Sigmoid colon (tissue), 6 donors: ENCODE measurements at regions not wholly inside any gene's neighbourhood (a gene's known extent, or its start where the extent isn't known, plus 50 kb on each side); places are given as distances from the start of the nearest gene placed in this dataset.

ENCODE experiments used
- DNase-seq: peaks from one replicate; pipeline ENCODE4 v3.0.0-alpha.2; 2019
- H3K27ac ChIP-seq, 4 donors: fragments of 200-600 bp; sonication (generic); one replicate each; pipeline ENCODE4 v1.5.1; 2016 to 2019; ENCODE audit warnings: mild to moderate bottlenecking in 1 of 4
- H3K27me3 ChIP-seq, 3 donors: fragments of 200-600 bp; sonication (generic); one replicate each; pipeline ENCODE4 v1.5.1; 2019; ENCODE audit warnings: mild to moderate bottlenecking in 1 of 3
- H3K36me3 ChIP-seq, 4 donors: fragments of 200-600 bp; sonication (generic); one replicate each; pipeline ENCODE4 v1.5.1; 2016 to 2019
- H3K4me1 ChIP-seq, 4 donors: fragments of 200-600 bp; sonication (generic); one replicate each; pipeline ENCODE4 v1.5.1; 2017 to 2019
- H3K4me3 ChIP-seq, 4 donors: fragments of 200-600 bp; sonication (generic); one replicate each; pipeline ENCODE4 v1.5.1; 2017 to 2019; ENCODE audit warnings: mild to moderate bottlenecking in 2 of 4, moderate library complexity in 1 of 4
- H3K9me3 ChIP-seq, 4 donors: fragments of 200-600 bp in 3 of 4; sonication (generic) in 3 of 4; one replicate each; pipeline versions ENCODE4 v1.5.1 to v1.6.1; 2013 to 2019
- CTCF ChIP-seq, 4 experiments: fragments of 450-650 bp in 3 of 4; fragments of 200-600 bp in 1 of 4; IDR thresholded peaks; one replicate each; pipeline ENCODE4 v1.5.1; 2016 to 2019; ENCODE audit warnings: antibody characterized with exemption in 4 of 4, mild to moderate bottlenecking in 3 of 4, moderate library complexity in 2 of 4
- EP300 ChIP-seq, 4 donors: sonication (generic); formaldehyde crosslinking; IDR thresholded peaks; one replicate each; pipeline ENCODE4 v1.6.1; 2017; ENCODE audit warnings: antibody characterized with exemption in 4 of 4
- POLR2A ChIP-seq, 2 donors: fragments of 450-650 bp; IDR thresholded peaks; one replicate each; pipeline ENCODE4 v1.6.1; 2016; ENCODE audit warnings: antibody characterized with exemption in 2 of 2, mild to moderate bottlenecking in 2 of 2, moderate library complexity in 2 of 2
- POLR2AphosphoS5 ChIP-seq, 4 donors: sonication (generic); formaldehyde crosslinking; IDR thresholded peaks; one replicate each; pipeline ENCODE4 v1.6.1; 2017; ENCODE audit warnings: antibody characterized with exemption in 4 of 4
- WGBS, 2 donors: extraction: QIAGEN DNeasy Blood & Tissue Kit; methylation state at CpG; one replicate each; pipeline ENCODE4 v1.1.7; 2013; 5-methylcytosine and 5-hydroxymethylcytosine counted together
- intact Hi-C: fragments of 100-400 bp; cut with DNase I; formaldehyde crosslinking; loops from one replicate; pipeline ENCODE4 v1.15.1; 2023
- donor health status: healthy with polysubstance abuse.
- donor health status: healthy.

- no peak for DNase-seq
- H3K27ac ChIP-seq = peak overlapping the region in 1 of 4 donors; percentile 46
- no peaks in the 10 kb centered on the region for H3K36me3 ChIP-seq
- TF ChIP-seq POLR2AphosphoS5 (IDR thresholded peaks at IDR 0.05) (no peak), CTCF (IDR thresholded peaks at IDR 0.05) (no peak), EP300 (IDR thresholded peaks at IDR 0.05) (no peak), POLR2A (IDR thresholded peaks at IDR 0.05) (no peak)
- H3K4me1 ChIP-seq = peaks cover 0 to 18% (median 11%) of the 10 kb centered on the region in 4 donors
- intact Hi-C loops = no loop called here
- H3K27me3 ChIP-seq = no peaks in the 10 kb centered on the region
- H3K4me3 ChIP-seq = no peak overlapping the region
- 16 to 23% methylated on average over 1 of the region's 1 CpG for WGBS, 2 donors
- peaks cover 0 to 2% (median 0%) of the 10 kb centered on the region in 4 donors for H3K9me3 ChIP-seq
These were observed 267.9 kb downstream of the ADGRG6 start for GRCh38 chr6:142569676-142570075.

- Histone ChIP-seq H3K9me3 (peaks cover 0 to 3% (median 0%) of the 10 kb centered on the region in 4 donors), H3K36me3 (no peaks in the 10 kb centered on the region), H3K4me3 (no peak overlapping the region), H3K4me1 (peaks cover 0 to 18% (median 11%) of the 10 kb centered on the region in 4 donors), H3K27me3 (no peaks in the 10 kb centered on the region), H3K27ac (peak overlapping the region in 1 of 4 donors; percentile 46)
- DNase-seq = no peak
- intact Hi-C loops = no loop called here
- TF ChIP-seq EP300 (IDR thresholded peaks at IDR 0.05) (no peak), CTCF (IDR thresholded peaks at IDR 0.05) (no peak), POLR2A (IDR thresholded peaks at IDR 0.05) (no peak), POLR2AphosphoS5 (IDR thresholded peaks at IDR 0.05) (no peak)
These were observed 268.4 kb downstream of the ADGRG6 start for GRCh38 chr6:142570221-142570671.

- intact Hi-C loops = no loop called here
- Histone ChIP-seq H3K36me3 (no peaks in the 10 kb centered on the region), H3K4me3 (no peak overlapping the region), H3K27me3 (no peaks in the 10 kb centered on the region), H3K9me3 (no peaks in the 10 kb centered on the region), H3K27ac (no peak overlapping the region), H3K4me1 (no peaks in the 10 kb centered on the region)
- WGBS, 2 donors = 30 to 66% methylated on average over 2 of the region's 2 CpGs
- DNase-seq = no peak
- no peak for TF ChIP-seq EP300 (IDR thresholded peaks at IDR 0.05)
- TF ChIP-seq POLR2A (IDR thresholded peaks at IDR 0.05) = no peak
- TF ChIP-seq CTCF (IDR thresholded peaks at IDR 0.05) = no peak
- TF ChIP-seq POLR2AphosphoS5 (IDR thresholded peaks at IDR 0.05) = no peak
These were observed 291.1 kb downstream of the ADGRG6 start for GRCh38 chr6:142592876-142593275.

- Histone ChIP-seq H3K36me3 (no peaks in the 10 kb centered on the region), H3K27me3 (no peaks in the 10 kb centered on the region), H3K4me3 (no peak overlapping the region), H3K9me3 (peaks cover 0 to 4% (median 0%) of the 10 kb centered on the region in 4 donors), H3K4me1 (no peaks in the 10 kb centered on the region), H3K27ac (no peak overlapping the region)
- WGBS, 2 donors = 39 to 47% methylated on average over 5 of the region's 5 CpGs
- TF ChIP-seq EP300 (IDR thresholded peaks at IDR 0.05) (no peak), CTCF (IDR thresholded peaks at IDR 0.05) (no peak), POLR2A (IDR thresholded peaks at IDR 0.05) (no peak)
- no peak for DNase-seq
- intact Hi-C loops = no loop called here
These were observed 296.0 kb downstream of the ADGRG6 start for GRCh38 chr6:142597836-142598235.

- no peaks in the 10 kb centered on the region for H3K36me3 ChIP-seq
- no peaks in the 10 kb centered on the region for H3K4me1 ChIP-seq
- intact Hi-C loops = no loop called here
- H3K9me3 ChIP-seq = peaks cover 0 to 4% (median 0%) of the 10 kb centered on the region in 4 donors
- no peaks in the 10 kb centered on the region for H3K27me3 ChIP-seq
- TF ChIP-seq CTCF (IDR thresholded peaks at IDR 0.05) = no peak
- 100% methylated on average over 1 of the region's 1 CpG for WGBS, 2 donors
- no peak overlapping the region for H3K4me3 ChIP-seq
- DNase-seq = no peak
- no peak overlapping the region for H3K27ac ChIP-seq
These were observed 299.6 kb downstream of the ADGRG6 start for GRCh38 chr6:142601427-142601826.
